Mucosa of descending colon (tissue), 3 donors: ENCODE measurements at regions not wholly inside any gene's neighbourhood (a gene's known extent, or its start where the extent isn't known, plus 50 kb on each side); places are given as distances from the start of the nearest gene placed in this dataset.

Source experiments
- ATAC-seq: fragments of 200-7000 bp; cut with Tn5 transposase; one replicate; pipeline ENCODE4 v1.9.1; 2020; ENCODE audit warnings: mild to moderate bottlenecking, moderate library complexity
- DNase-seq, 3 donors: peaks; one replicate each; pipeline ENCODE4 v3.0.0-alpha.2; 2020
- H3K36me3 ChIP-seq: fragments of 200-600 bp; one replicate; pipeline ENCODE4 v1.8.0; 2021; ENCODE audit warnings: low read depth, mild to moderate bottlenecking
- H3K4me1 ChIP-seq: fragments of 200-600 bp; one replicate; pipeline ENCODE4 v1.8.0; 2021; ENCODE audit warnings: low read depth, mild to moderate bottlenecking
- H3K4me3 ChIP-seq: fragments of 200-600 bp; one replicate; pipeline ENCODE4 v1.8.0; 2021; ENCODE audit warnings: mild to moderate bottlenecking
- H3K9me3 ChIP-seq: fragments of 200-600 bp; one replicate; pipeline ENCODE4 v1.8.0; 2021; ENCODE audit warnings: mild to moderate bottlenecking
- CTCF ChIP-seq: fragments of 200-600 bp; IDR thresholded peaks from one replicate; pipeline ENCODE4 v1.8.0; 2022; ENCODE audit warnings: antibody characterized with exemption, mild to moderate bottlenecking
- intact Hi-C, 2 donors: fragments of 100-400 bp; cut with DNase I in 1 of 2; cut with micrococcal nuclease in 1 of 2; formaldehyde crosslinking; loops; one replicate each; pipeline versions ENCODE4 v1.11.0 to v1.11.1; 2022; cut with DNase I, micrococcal nuclease
- donor health status: DM: no; HTN: no; CAD: no; lungs with moderate emphysema.
- donor health status: DM: no; HTN: no; CAD: no.
- donor health status: DM: no; HTN: yes; CAD: no.

- Histone ChIP-seq H3K4me1 (no peaks in the 10 kb centered on the region), H3K4me3 (no peak overlapping the region), H3K36me3 (no peaks in the 10 kb centered on the region), H3K9me3 (no peaks in the 10 kb centered on the region)
- DNase-seq = no peak
- TF ChIP-seq CTCF = no peak
- no peak for ATAC-seq
- intact Hi-C loops = no loop called here
These were observed 144.7 kb downstream of the COX18 start for GRCh38 chr4:72924814-72925213.

- DNase-seq (no peak), ATAC-seq (no peak)
- no peak for TF ChIP-seq CTCF
- Histone ChIP-seq H3K4me1 (no peaks in the 10 kb centered on the region), H3K4me3 (no peak overlapping the region), H3K36me3 (no peaks in the 10 kb centered on the region), H3K9me3 (no peaks in the 10 kb centered on the region)
- intact Hi-C loops = no loop called here
These were observed 149.6 kb downstream of the COX18 start for GRCh38 chr4:72919937-72920336.

- no peak for TF ChIP-seq CTCF
- intact Hi-C loops = no loop called here
- Histone ChIP-seq H3K36me3 (no peaks in the 10 kb centered on the region), H3K4me3 (no peak overlapping the region), H3K4me1 (no peaks in the 10 kb centered on the region), H3K9me3 (no peaks in the 10 kb centered on the region)
- no peak for DNase-seq
- ATAC-seq = no peak
These were observed 150.1 kb downstream of the COX18 start for GRCh38 chr4:72919464-72919863.

GRCh38 chr4:72918362-72918761 is 151.2 kb downstream of the COX18 start:
- no peak for DNase-seq
- Histone ChIP-seq H3K4me1 (no peaks in the 10 kb centered on the region), H3K9me3 (no peaks in the 10 kb centered on the region), H3K4me3 (no peak overlapping the region), H3K36me3 (no peaks in the 10 kb centered on the region)
- ATAC-seq = no peak
- intact Hi-C loops = no loop called here
- no peak for TF ChIP-seq CTCF

- no peak overlapping the region for H3K4me3 ChIP-seq
These were observed 158.2 kb downstream of the COX18 start for GRCh38 chr4:72911316-72911715.

More at GRCh38 chr4:72911316-72911715, 158.2 kb downstream of the COX18 start:
- DNase-seq (no peak), ATAC-seq (no peak)
- Histone ChIP-seq H3K36me3 (no peaks in the 10 kb centered on the region), H3K4me1 (no peaks in the 10 kb centered on the region), H3K9me3 (no peaks in the 10 kb centered on the region)
- intact Hi-C loops = no loop called here
- no peak for TF ChIP-seq CTCF
